ENCODE measurements at regions not wholly inside any gene's neighbourhood (a gene's known extent, or its start where the extent isn't known, plus 50 kb on each side); places are given as distances from the start of the nearest gene placed in this dataset.

DNA sequence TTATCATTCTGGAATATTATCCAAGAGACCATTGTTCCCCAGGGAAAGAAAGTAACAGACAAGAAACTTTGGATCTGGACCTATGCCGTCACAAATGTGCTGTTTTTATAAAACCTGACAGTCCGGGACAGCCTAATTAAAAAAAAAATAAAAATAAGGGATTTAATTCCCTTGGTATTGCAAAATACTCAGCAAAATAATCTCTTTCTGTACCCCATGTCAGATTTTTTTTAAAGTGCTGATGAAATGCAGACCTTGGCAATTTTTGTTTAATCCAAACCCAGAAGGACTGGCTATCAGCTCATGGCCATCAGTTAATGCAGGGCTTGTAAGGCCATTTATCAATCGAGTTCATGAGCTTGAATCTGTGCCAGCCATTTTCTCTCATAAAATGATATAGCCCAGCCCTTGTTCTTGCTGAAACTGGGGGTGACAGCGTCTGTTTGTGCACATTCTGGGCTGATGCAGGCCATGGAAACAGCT, 162.7 kb upstream of the S1PR3 start:
- no peaks in the 10 kb centered on the region for H3K79me2 ChIP-seq (ENCODE audit: insufficient read depth, low read length)
- H3K4me2 ChIP-seq (replicated peaks; ENCODE audit: extremely low read depth, low read length, poor library complexity, severe bottlenecking) = no peak overlapping the region
- DNase-seq = no peak
- H3K27ac Mint-ChIP-seq = no peak overlapping the region
- H3K9ac ChIP-seq (ENCODE audit: insufficient read depth, low read length, poor library complexity, severe bottlenecking) = no peak overlapping the region
- H3K27me3 ChIP-seq (ENCODE audit: control insufficient read depth in 2 of 2, insufficient read depth in 2 of 2, low read length in 2 of 2) = peaks cover 77 to 99% of the 10 kb centered on the region in 2 donors
- H2AFZ ChIP-seq (ENCODE audit: insufficient read depth, low read depth, low read length, poor library complexity, severe bottlenecking) = no peak overlapping the region
- peaks cover 89 to 96% (median 94%) of the 10 kb centered on the region in 3 donors for H3K27me3 Mint-ChIP-seq (ENCODE audit: low read depth in 3 of 3)
- H3K36me3 Mint-ChIP-seq = peaks cover 0 to 7% of the 10 kb centered on the region in 2 donors
- H3K9me3 Mint-ChIP-seq = peaks cover 3 to 19% (median 18%) of the 10 kb centered on the region in 7 donors
- H4K20me1 ChIP-seq (ENCODE audit: insufficient read depth, low read length) = no peaks in the 10 kb centered on the region
- no peaks in the 10 kb centered on the region for H3K36me3 ChIP-seq (replicated peaks in 1 of 2; ENCODE audit: control insufficient read depth in 1 of 2, insufficient read depth in 2 of 2, low read length in 2 of 2)
- H3K9me3 ChIP-seq (replicated peaks in 1 of 2; ENCODE audit: control insufficient read depth in 1 of 2, insufficient read depth in 1 of 2, low read length in 2 of 2) = peaks cover 11 to 18% of the 10 kb centered on the region in 2 donors
- H3K4me3 ChIP-seq (replicated peaks in 1 of 3; ENCODE audit: low read depth in 2 of 3, low read length in 3 of 3) = no peak overlapping the region
- TF ChIP-seq, protein P1, sequence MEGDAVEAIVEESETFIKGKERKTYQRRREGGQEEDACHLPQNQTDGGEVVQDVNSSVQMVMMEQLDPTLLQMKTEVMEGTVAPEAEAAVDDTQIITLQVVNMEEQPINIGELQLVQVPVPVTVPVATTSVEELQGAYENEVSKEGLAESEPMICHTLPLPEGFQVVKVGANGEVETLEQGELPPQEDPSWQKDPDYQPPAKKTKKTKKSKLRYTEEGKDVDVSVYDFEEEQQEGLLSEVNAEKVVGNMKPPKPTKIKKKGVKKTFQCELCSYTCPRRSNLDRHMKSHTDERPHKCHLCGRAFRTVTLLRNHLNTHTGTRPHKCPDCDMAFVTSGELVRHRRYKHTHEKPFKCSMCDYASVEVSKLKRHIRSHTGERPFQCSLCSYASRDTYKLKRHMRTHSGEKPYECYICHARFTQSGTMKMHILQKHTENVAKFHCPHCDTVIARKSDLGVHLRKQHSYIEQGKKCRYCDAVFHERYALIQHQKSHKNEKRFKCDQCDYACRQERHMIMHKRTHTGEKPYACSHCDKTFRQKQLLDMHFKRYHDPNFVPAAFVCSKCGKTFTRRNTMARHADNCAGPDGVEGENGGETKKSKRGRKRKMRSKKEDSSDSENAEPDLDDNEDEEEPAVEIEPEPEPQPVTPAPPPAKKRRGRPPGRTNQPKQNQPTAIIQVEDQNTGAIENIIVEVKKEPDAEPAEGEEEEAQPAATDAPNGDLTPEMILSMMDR (IDR thresholded peaks at IDR 0.05) = no peak
- peaks cover 20% of the 10 kb centered on the region for H3K4me1 Mint-ChIP-seq
- 100% methylated on average over 1 of the region's 4 CpGs for WGBS (ENCODE audit: insufficient coverage)
- H3K4me3 Mint-ChIP-seq = peak overlapping the region in 1 of 2 donors; percentile 74
- peaks cover 11 to 12% of the 10 kb centered on the region in 2 donors for H3K4me1 ChIP-seq (ENCODE audit: control insufficient read depth in 1 of 2, insufficient read depth in 2 of 2, low read length in 2 of 2)
- H3K27ac ChIP-seq (ENCODE audit: low read depth in 1 of 2, low read length in 2 of 2) = no peak overlapping the region
- intact Hi-C loops (cut with micrococcal nuclease) = no loop called here

DNA sequence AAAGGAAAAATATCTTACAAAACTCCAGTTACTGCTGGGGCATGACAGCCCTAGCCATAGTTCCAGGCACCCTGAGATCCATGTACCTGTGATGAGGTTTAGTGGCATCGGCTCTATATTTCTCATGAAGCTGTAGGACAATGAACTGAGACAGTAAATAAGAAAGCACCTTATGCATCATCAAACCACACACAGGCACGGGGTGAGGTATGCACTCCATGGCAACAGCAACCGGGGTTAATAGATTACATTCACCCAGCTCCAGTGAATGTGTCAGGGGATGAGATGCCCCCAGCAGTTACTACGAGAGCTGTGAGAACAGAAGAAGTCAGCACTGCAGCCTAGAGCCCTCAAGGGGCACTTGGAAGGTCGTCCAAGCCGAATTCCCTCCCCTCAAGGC, 162.0 kb upstream of the S1PR3 start:
- no peak for DNase-seq
- Histone ChIP-seq H3K4me1 (ENCODE audit: control insufficient read depth in 1 of 2, insufficient read depth in 2 of 2, low read length in 2 of 2) (peaks cover 11 to 12% of the 10 kb centered on the region in 2 donors), H3K27ac (ENCODE audit: low read depth in 1 of 2, low read length in 2 of 2) (no peak overlapping the region), H3K36me3 (replicated peaks in 1 of 2; ENCODE audit: control insufficient read depth in 1 of 2, insufficient read depth in 2 of 2, low read length in 2 of 2) (no peaks in the 10 kb centered on the region), H3K27me3 (ENCODE audit: control insufficient read depth in 2 of 2, insufficient read depth in 2 of 2, low read length in 2 of 2) (peaks cover 80 to 99% of the 10 kb centered on the region in 2 donors), H4K20me1 (ENCODE audit: insufficient read depth, low read length) (no peaks in the 10 kb centered on the region), H2AFZ (ENCODE audit: insufficient read depth, low read depth, low read length, poor library complexity, severe bottlenecking) (no peak overlapping the region), H3K9ac (ENCODE audit: insufficient read depth, low read length, poor library complexity, severe bottlenecking) (no peak overlapping the region), H3K4me3 (replicated peaks in 1 of 3; ENCODE audit: low read depth in 2 of 3, low read length in 3 of 3) (no peak overlapping the region), H3K79me2 (ENCODE audit: insufficient read depth, low read length) (no peaks in the 10 kb centered on the region), H3K9me3 (replicated peaks in 1 of 2; ENCODE audit: control insufficient read depth in 1 of 2, insufficient read depth in 1 of 2, low read length in 2 of 2) (peaks cover 11 to 18% of the 10 kb centered on the region in 2 donors), H3K4me2 (replicated peaks; ENCODE audit: extremely low read depth, low read length, poor library complexity, severe bottlenecking) (no peak overlapping the region)
- WGBS (ENCODE audit: insufficient coverage) = no CpG with 5 or more reads among the region's 6 CpGs
- H3K27me3 Mint-ChIP-seq (ENCODE audit: low read depth in 3 of 3) = peaks cover 90 to 96% (median 96%) of the 10 kb centered on the region in 3 donors
- no peak overlapping the region for H3K27ac Mint-ChIP-seq
- peaks cover 3 to 22% (median 19%) of the 10 kb centered on the region in 7 donors for H3K9me3 Mint-ChIP-seq
- peak overlapping the region in 1 of 2 donors; percentile 71 for H3K4me3 Mint-ChIP-seq
- H3K4me1 Mint-ChIP-seq = peaks cover 20% of the 10 kb centered on the region
- peaks cover 0 to 7% of the 10 kb centered on the region in 2 donors for H3K36me3 Mint-ChIP-seq
- TF ChIP-seq, protein P1 (IDR thresholded peaks at IDR 0.05) = no peak
- intact Hi-C loops (cut with micrococcal nuclease) = no loop called here

Data from CD14-positive monocyte (primary cell).